ENCODE measurements at regions not wholly inside any gene's neighbourhood (a gene's known extent, or its start where the extent isn't known, plus 50 kb on each side); places are given as distances from the start of the nearest gene placed in this dataset.

DNA sequence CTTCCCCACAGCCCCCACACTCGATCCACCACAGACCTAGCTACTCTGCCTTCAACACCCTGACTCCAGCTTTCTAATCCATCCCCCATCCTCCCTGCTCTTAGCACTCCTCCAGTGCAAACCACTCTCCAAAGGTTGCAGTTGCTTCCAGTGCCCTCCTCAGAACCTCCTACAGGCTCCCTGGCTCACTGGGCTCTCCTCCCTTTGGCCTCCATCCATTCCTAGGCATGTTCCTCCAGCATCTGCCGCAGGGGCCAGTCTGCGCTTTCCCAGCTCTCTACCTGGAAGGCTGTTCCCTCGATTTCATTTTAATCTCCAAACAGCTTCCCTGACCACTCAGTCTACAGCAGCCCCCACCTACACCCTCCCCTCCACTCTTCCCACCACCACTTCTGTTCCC lies 133.8 kb downstream of the SPATA19 start:
- no peak overlapping the region for H3K27ac Mint-ChIP-seq
- H3K4me2 ChIP-seq (ENCODE audit: insufficient read depth, insufficient read length, low read length), result no peak overlapping the region
- H3K4me1 Mint-ChIP-seq, result peaks cover 25 to 32% of the 10 kb centered on the region in 2 experiments

More for the DNA sequence above, 133.8 kb downstream of the SPATA19 start:
- no peaks in the 10 kb centered on the region; a peak in 2 of 7 replicates for H3K36me3 Mint-ChIP-seq (ENCODE audit: insufficient read depth in 1 of 3, low read depth in 3 of 3)
- no peak overlapping the region for H2AK5ac ChIP-seq (ENCODE audit: insufficient read length, low read length)
- no peak overlapping the region for H4K91ac ChIP-seq (ENCODE audit: insufficient read length, low read depth, low read length)
- H3K4me1 ChIP-seq (ENCODE audit: insufficient read depth, low read length), result peaks cover 22% of the 10 kb centered on the region; the same call in 1 of the 2 replicates
- no peak overlapping the region for H3K27ac ChIP-seq (ENCODE audit: insufficient read length, low read depth, low read length)
- DNase-seq, result no peak
- H3K4me3 Mint-ChIP-seq, result no peak overlapping the region
- H3K9me3 ChIP-seq (ENCODE audit: control insufficient read depth, low read depth, low read length), result no peaks in the 10 kb centered on the region
- no peak overlapping the region for H2AFZ ChIP-seq (ENCODE audit: low read length)
- H2BK12ac ChIP-seq (ENCODE audit: insufficient read length, low read depth, low read length), result no peak overlapping the region
- no peaks in the 10 kb centered on the region for H3K23me2 ChIP-seq (ENCODE audit: insufficient read length, low read depth, low read length, poor library complexity, severe bottlenecking)
- no peak overlapping the region for H2BK15ac ChIP-seq (ENCODE audit: low read depth, low read length)
- H2BK20ac ChIP-seq (ENCODE audit: low read depth, low read length, poor library complexity, severe bottlenecking), result no peak overlapping the region
- H3K9ac ChIP-seq (ENCODE audit: extremely low read depth, insufficient read length, low read length), result no peak overlapping the region
- H4K5ac ChIP-seq (ENCODE audit: insufficient read length, low read depth, low read length), result no peak overlapping the region
- no peak overlapping the region for H2BK120ac ChIP-seq (ENCODE audit: low read depth, low read length, poor library complexity, severe bottlenecking)
- no peak overlapping the region for H2BK5ac ChIP-seq (ENCODE audit: insufficient read length, low read length)
- no CpG with 5 or more reads among the region's 4 CpGs for WGBS (ENCODE audit: extremely low coverage, insufficient read length, low lambda C conversion rate)
- no peaks in the 10 kb centered on the region for H4K20me1 ChIP-seq (ENCODE audit: control insufficient read depth, insufficient read depth, insufficient read length)
- no peak overlapping the region for H3K18ac ChIP-seq (ENCODE audit: insufficient read length, low read depth, low read length)
- H3K23ac ChIP-seq (ENCODE audit: insufficient read length, low read depth, low read length), result no peak overlapping the region
- peaks cover 3% of the 10 kb centered on the region; the same call in 1 of the 2 replicates for H3K27me3 ChIP-seq (ENCODE audit: insufficient read depth, low read length)
- H3K79me1 ChIP-seq (ENCODE audit: insufficient read depth, low read depth, low read length, poor library complexity, severe bottlenecking), result no peaks in the 10 kb centered on the region
- H3K56ac ChIP-seq (ENCODE audit: insufficient read length, low read depth, low read length), result no peak overlapping the region
- H3K14ac ChIP-seq (ENCODE audit: insufficient read depth, low read length), result no peak overlapping the region
- no peak overlapping the region for H3K4ac ChIP-seq (ENCODE audit: low read depth, low read length)
- TF ChIP-seq, protein P1, sequence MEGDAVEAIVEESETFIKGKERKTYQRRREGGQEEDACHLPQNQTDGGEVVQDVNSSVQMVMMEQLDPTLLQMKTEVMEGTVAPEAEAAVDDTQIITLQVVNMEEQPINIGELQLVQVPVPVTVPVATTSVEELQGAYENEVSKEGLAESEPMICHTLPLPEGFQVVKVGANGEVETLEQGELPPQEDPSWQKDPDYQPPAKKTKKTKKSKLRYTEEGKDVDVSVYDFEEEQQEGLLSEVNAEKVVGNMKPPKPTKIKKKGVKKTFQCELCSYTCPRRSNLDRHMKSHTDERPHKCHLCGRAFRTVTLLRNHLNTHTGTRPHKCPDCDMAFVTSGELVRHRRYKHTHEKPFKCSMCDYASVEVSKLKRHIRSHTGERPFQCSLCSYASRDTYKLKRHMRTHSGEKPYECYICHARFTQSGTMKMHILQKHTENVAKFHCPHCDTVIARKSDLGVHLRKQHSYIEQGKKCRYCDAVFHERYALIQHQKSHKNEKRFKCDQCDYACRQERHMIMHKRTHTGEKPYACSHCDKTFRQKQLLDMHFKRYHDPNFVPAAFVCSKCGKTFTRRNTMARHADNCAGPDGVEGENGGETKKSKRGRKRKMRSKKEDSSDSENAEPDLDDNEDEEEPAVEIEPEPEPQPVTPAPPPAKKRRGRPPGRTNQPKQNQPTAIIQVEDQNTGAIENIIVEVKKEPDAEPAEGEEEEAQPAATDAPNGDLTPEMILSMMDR (conservative IDR thresholded peaks at IDR 0.05), result no peak
- H3K9me3 Mint-ChIP-seq, result no peaks in the 10 kb centered on the region
- no peak overlapping the region for H3T11ph ChIP-seq (ENCODE audit: low read length)
- peaks cover 39% of the 10 kb centered on the region for H3K27me3 Mint-ChIP-seq (ENCODE audit: low read depth)
- no peak overlapping the region for H4K8ac ChIP-seq (replicated peaks; ENCODE audit: insufficient read length, low read depth, low read length)
- no peaks in the 10 kb centered on the region for H3K79me2 ChIP-seq (ENCODE audit: insufficient read depth, low read length)

Measured in H9 (cell line).